ENCODE measurements at regions not wholly inside any gene's neighbourhood (a gene's known extent, or its start where the extent isn't known, plus 50 kb on each side); places are given as distances from the start of the nearest gene placed in this dataset.

- TF ChIP-seq CTCF (IDR thresholded peaks at IDR 0.05 in 8 of 11, conservative IDR thresholded peaks at IDR 0.05 in 3 of 11) (no peak), POLR2A (IDR thresholded peaks at IDR 0.05) (no peak), POLR2AphosphoS5 (IDR thresholded peaks at IDR 0.05) (no peak)
Observed at GRCh38 chr5:168019143-168019542, 272.3 kb upstream of the WWC1 start.
